GM18502 (cell line): ENCODE measurements at regions not wholly inside any gene's neighbourhood (a gene's known extent, or its start where the extent isn't known, plus 50 kb on each side); places are given as distances from the start of the nearest gene placed in this dataset.
A peak's percentile ranks its signal among the peaks of the same experiment; 100 is the strongest.
"Not testable (repeated sequence)": the region's sequence is repeated elsewhere in the genome, so short reads cannot be mapped to it uniquely, and the experiment has no call there.

ENCODE experiments used
- ATAC-seq: cut with Tn5 transposase; IDR thresholded peaks from one replicate; pipeline ENCODE4 v1.9.1; 2021; ENCODE audit warnings: mild to moderate bottlenecking; ENCODE audit not compliant: unreplicated experiment, poor library complexity

DNA sequence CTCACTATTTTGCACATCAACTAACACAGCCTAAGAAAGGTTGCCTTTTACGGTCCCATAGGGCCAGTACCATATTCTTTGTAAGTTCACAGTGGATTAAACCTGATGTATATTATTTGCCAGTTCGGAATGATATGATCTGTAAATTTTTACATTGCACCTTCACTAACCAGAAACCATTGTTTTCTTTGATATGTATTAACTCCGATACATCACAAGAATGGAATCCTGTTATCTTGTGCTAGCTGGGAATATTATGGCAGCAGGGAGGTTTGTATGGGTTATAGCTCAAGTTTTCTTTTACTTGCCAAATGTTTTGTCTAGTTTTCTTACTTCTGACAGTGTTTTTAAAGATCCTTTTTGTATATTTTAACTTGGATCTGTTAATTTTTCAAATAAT, 51.4 kb upstream of the S1PR1 start:
- no peak for ATAC-seq

DNA sequence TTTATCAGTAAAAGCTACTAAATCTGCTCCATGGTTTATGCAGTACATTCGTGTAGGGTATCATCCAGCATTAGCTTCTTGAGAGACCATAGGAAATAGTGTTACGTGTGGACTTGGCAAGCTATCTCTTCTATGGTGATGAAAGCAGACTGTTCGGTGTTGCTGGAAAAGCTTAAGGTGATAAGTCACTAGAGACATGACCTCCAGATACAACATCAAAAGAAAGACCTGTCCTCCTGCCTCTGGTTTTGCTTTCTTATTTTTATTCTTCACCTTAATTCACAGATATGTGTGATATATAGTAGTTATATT, 53.5 kb upstream of the S1PR1 start:
- no peak for ATAC-seq

GRCh38 chr1:101182627-101183387, 54.0 kb upstream of the S1PR1 start:
- ATAC-seq: no peak

DNA sequence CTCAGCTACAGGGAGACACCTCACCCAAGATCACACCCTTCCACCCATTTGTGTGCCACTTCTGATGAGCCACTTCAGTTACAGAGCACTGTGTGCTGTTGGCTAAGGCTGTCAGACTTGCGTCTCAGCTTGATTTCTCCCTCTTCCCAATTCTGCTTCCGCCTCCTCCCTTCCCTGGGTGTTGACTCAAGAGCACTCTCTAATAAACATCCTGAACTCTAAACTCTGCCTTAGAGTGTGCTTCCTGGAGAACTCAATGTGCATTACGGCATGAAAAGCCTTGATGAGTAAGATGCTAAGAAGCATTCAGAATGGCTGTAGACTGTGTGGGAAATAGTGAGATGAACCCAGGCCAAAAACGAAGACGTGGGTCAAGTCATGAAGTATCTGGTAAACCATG, 54.9 kb upstream of the S1PR1 start:
- ATAC-seq: no peak

DNA sequence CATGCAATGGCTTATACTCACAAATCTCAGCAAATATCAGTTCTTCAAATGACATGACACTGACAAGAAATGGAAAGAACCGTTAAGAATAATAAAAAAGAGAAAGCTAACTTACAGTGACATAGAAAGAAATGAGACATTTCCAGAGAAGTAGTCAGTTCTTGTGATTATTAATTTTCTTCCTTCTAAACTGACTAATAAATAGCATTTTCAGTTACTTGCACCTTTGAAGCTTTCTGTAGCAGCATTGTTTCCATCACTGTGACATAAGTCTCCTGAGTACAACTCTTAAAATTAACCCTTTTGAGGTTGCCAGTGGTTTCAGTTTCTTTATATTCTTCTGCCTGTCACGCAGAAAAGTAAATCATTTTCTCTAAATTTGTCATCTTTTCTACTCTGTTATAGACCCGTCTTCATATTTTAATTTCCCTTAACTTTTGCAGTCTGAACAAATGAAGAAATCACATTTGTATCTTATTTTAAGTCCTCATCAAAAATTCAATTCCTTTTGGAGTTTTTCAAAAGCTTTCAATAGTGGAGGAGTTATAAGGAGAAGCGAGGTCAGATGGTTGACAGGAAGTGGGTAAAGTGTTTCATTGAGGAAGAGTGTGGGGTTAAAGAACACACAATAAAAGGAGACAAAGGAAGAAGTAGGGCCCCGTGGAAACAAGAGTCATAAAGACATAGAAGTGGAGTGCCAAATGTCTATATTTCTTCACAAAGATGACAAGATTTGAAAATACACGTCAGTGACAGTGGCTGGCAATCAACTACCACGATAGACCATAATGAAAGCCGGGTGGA, 57.9 kb upstream of the S1PR1 start:
- ATAC-seq: peak; percentile 95

GRCh38 chr1:101178341-101178687, 58.5 kb upstream of the S1PR1 start:
- peak; percentile 10 for ATAC-seq

- no peak for ATAC-seq
Observed at GRCh38 chr1:101175886-101176285, 60.9 kb upstream of the S1PR1 start.

GRCh38 chr1:101175466-101175865, 61.4 kb upstream of the S1PR1 start:
- no peak for ATAC-seq

- no peak for ATAC-seq
Observed at GRCh38 chr1:101174722-101175121, 62.1 kb upstream of the S1PR1 start.

- not testable (repeated sequence) for ATAC-seq
Observed at GRCh38 chr1:101174298-101174697, 62.5 kb upstream of the S1PR1 start.

GRCh38 chr1:101170506-101171050, 66.2 kb upstream of the S1PR1 start:
- ATAC-seq: no peak

DNA sequence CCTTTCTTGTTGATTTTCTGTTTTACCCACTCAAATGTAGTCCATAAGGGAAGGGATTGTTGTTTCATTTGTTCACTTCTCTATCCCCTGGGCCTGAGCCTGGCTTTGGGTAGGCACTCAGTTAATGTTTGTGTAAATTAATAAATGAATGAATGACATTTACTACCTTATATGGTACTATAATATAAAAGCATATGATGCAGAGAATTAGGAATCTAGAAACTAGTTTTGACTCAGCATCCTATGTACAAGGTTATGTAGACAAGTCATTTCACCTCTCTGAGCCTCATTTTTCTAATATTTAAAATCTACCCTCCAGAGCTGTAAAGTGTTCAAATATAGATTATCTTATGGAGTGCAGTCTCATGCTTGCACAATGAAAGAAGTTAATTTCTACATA, 68.9 kb upstream of the S1PR1 start:
- ATAC-seq: peak; percentile 68

GRCh38 chr1:101166583-101167120, 70.2 kb upstream of the S1PR1 start:
- ATAC-seq: no peak

DNA sequence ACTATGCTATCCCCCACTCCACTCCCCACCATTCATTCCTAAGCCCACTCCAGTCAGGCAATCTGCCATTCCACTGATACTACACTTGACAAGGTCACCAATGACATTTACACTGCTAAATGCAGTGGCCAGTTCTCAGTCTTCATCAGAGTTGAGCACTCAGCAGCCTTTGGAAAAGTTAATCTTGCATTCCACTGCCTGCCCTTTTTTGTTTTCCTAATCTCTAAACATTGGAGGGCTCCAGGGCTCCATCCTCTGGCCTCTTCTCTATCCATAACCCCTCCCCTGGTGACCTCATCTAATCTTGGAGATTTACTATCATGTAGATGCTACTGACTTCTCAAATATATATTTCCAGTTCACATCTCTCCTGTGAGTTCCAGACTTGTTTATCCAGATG, 70.9 kb upstream of the S1PR1 start:
- ATAC-seq: no peak

GRCh38 chr1:101165532-101165931, 71.3 kb upstream of the S1PR1 start:
- ATAC-seq: no peak

GRCh38 chr1:101164776-101165175, 72.0 kb upstream of the S1PR1 start:
- no peak for ATAC-seq

DNA sequence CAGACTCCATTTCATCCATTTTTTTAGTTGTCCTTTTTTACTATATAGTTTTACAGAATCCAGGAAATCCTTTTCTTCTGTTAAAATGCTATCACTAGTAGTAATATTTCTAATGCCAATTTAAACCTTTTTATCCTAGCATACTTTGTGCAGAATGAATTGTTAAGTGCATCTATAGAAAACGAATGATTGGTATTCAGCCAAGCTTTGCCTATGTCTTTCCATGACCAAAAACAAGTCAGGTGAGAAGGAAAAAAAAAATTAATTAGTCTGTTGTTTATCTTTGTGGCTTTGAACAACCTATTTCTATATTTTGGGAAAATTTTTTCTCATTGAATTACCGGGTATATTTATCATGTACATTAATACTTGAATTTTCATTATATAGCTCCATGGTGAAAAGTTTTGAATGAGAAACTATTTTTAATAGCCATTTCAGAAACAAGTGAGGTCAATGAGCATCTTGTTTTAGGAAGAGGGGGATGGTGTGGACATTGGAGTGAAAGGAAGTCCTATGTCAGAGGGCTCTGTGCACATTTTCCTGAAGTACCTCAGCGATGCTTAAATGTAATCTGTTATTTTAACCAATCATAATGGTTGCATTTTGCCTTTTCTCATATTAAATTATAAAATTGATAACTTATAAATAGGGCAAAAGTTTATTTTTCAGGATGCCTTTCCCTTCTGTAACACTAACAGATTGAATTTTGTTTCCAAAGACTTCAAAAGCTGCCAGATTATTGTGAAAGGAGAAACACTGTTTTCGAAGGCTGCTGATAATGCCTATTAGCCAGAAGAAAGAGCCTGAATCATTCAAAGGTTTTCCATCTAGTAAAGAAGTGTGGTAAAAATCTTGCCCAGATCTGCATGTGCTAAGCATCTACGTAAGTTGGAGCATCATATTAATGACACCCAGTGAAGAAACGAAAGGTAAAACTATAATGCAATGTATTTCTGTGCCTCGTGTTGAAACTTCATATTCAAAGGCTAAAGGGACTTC, 73.8 kb upstream of the S1PR1 start:
- no peak for ATAC-seq

DNA sequence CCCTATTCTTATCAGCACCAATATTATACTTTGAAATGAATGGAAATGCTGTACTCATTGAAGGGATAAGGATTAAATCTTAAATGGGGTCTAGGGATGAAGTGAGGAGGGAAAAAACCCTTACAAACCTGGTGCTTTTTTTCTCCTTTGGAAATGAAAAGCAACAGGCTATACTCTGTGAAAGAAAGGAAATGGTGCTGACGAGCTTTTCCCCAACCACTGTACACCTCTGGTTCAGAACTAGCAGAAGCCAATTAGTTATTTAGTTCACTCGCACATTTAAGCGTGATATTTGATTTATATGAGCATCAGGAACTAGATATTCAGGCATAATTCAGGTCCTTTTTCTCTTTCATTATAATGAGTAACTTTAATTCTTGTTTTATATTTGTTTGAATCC, 74.5 kb upstream of the S1PR1 start:
- ATAC-seq: no peak

GRCh38 chr1:101161619-101162018, 75.2 kb upstream of the S1PR1 start:
- no peak for ATAC-seq

- no peak for ATAC-seq
Observed at GRCh38 chr1:101158424-101158823, 78.4 kb upstream of the S1PR1 start.
